ENCODE measurements at regions not wholly inside any gene's neighbourhood (a gene's known extent, or its start where the extent isn't known, plus 50 kb on each side); places are given as distances from the start of the nearest gene placed in this dataset.

DNA sequence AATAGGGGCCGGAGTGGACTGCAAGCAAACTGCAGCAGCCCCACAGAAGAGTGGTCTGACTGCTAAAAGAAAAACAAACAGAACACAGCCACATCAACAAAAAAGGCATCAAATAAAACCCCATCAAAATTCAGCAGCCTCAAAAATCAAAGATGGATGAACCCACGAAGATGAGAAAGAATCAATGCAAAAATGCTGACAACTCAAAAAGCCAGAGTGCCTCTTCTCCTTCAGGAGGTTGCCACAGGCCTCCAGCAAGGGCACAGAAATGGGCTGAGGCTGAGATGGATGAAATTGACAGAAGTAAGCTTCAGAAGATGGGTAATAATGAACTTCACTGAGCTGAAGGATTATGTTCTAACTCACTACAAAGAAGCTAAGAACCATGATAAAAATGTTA lies 388.6 kb downstream of the PABPC4L start:
- TF ChIP-seq, protein P1, sequence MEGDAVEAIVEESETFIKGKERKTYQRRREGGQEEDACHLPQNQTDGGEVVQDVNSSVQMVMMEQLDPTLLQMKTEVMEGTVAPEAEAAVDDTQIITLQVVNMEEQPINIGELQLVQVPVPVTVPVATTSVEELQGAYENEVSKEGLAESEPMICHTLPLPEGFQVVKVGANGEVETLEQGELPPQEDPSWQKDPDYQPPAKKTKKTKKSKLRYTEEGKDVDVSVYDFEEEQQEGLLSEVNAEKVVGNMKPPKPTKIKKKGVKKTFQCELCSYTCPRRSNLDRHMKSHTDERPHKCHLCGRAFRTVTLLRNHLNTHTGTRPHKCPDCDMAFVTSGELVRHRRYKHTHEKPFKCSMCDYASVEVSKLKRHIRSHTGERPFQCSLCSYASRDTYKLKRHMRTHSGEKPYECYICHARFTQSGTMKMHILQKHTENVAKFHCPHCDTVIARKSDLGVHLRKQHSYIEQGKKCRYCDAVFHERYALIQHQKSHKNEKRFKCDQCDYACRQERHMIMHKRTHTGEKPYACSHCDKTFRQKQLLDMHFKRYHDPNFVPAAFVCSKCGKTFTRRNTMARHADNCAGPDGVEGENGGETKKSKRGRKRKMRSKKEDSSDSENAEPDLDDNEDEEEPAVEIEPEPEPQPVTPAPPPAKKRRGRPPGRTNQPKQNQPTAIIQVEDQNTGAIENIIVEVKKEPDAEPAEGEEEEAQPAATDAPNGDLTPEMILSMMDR (IDR thresholded peaks at IDR 0.05) = no peak
- TF ChIP-seq POLR2A (IDR thresholded peaks at IDR 0.05) = no peak

All from upper lobe of left lung (tissue), 4 donors.